ENCODE measurements at regions not wholly inside any gene's neighbourhood (a gene's known extent, or its start where the extent isn't known, plus 50 kb on each side); places are given as distances from the start of the nearest gene placed in this dataset.

DNA sequence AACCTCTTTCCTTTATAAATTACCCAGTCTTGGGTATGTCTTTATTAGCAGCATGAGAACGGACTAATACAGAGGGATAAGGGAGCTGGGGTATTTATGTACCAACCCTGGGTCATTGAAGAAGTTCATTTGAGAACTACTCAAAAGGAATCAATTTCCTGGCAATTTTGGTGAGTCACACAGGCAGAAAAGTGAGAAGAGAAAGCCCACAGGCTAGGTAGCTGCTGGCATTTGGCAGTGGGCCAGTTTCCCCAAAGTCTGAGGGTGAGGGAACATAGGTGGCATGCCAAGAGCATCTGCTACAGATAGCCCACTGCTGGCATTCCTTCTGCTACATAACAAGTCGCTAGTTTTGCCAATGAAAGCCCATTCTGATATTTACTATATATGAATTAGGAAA lies 411.2 kb downstream of the MID1IP1 start:
- TF ChIP-seq, protein P1, sequence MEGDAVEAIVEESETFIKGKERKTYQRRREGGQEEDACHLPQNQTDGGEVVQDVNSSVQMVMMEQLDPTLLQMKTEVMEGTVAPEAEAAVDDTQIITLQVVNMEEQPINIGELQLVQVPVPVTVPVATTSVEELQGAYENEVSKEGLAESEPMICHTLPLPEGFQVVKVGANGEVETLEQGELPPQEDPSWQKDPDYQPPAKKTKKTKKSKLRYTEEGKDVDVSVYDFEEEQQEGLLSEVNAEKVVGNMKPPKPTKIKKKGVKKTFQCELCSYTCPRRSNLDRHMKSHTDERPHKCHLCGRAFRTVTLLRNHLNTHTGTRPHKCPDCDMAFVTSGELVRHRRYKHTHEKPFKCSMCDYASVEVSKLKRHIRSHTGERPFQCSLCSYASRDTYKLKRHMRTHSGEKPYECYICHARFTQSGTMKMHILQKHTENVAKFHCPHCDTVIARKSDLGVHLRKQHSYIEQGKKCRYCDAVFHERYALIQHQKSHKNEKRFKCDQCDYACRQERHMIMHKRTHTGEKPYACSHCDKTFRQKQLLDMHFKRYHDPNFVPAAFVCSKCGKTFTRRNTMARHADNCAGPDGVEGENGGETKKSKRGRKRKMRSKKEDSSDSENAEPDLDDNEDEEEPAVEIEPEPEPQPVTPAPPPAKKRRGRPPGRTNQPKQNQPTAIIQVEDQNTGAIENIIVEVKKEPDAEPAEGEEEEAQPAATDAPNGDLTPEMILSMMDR (conservative IDR thresholded peaks at IDR 0.05; ENCODE audit: low read depth, low read length): no peak
- TF ChIP-seq POLR2A (IDR thresholded peaks at IDR 0.05; ENCODE audit: low read depth, low read length) (no peak), RFX5 (IDR thresholded peaks at IDR 0.05; ENCODE audit: low read depth, low read length) (no peak), BHLHE40 (IDR thresholded peaks at IDR 0.05; ENCODE audit: low read depth, low read length) (no peak), SMC3 (IDR thresholded peaks at IDR 0.05; ENCODE audit: low read depth, low read length) (no peak), MAFK (IDR thresholded peaks at IDR 0.05; ENCODE audit: low read depth, low read length) (no peak)

Measured in IMR-90 (cell line).